ENCODE measurements at regions not wholly inside any gene's neighbourhood (a gene's known extent, or its start where the extent isn't known, plus 50 kb on each side); places are given as distances from the start of the nearest gene placed in this dataset.

DNA sequence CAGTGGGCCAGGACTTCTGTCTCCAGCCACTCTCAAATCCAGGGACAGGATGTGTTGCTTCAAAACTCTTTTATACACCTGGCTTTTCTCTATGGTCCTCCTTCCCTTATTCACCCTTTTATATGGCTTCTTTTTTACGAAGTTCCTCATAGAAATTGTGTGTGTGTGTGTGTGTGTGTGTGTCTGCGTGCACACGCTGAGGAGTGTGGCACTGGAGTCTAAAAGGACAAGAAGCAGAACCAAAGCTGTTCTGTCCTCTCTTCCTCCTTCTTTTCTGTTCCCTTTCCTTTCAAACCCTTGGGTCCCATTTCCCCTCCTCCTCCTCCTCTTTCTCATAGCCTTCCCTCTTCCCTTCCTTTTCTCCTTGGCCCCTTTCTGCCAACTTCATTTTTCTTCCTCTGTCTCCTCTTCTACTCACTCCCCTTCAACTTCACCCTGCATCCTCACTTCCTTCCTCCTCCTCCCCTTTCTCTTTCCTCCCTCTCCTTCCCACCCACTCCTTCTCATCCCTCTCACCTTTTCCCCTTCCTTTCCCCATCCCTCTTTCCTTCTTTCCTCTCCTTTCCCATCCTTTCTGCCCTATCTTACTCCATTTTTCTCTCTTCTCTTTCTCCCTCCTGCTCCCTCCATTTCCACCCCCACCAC is 360.5 kb downstream of the MID1IP1 start:
- TF ChIP-seq, protein P1, sequence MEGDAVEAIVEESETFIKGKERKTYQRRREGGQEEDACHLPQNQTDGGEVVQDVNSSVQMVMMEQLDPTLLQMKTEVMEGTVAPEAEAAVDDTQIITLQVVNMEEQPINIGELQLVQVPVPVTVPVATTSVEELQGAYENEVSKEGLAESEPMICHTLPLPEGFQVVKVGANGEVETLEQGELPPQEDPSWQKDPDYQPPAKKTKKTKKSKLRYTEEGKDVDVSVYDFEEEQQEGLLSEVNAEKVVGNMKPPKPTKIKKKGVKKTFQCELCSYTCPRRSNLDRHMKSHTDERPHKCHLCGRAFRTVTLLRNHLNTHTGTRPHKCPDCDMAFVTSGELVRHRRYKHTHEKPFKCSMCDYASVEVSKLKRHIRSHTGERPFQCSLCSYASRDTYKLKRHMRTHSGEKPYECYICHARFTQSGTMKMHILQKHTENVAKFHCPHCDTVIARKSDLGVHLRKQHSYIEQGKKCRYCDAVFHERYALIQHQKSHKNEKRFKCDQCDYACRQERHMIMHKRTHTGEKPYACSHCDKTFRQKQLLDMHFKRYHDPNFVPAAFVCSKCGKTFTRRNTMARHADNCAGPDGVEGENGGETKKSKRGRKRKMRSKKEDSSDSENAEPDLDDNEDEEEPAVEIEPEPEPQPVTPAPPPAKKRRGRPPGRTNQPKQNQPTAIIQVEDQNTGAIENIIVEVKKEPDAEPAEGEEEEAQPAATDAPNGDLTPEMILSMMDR (IDR thresholded peaks at IDR 0.05), result no peak
- no peak for ATAC-seq (ENCODE audit: low FRiP score)
- no peak for DNase-seq (ENCODE audit: low spot score)

DNA sequence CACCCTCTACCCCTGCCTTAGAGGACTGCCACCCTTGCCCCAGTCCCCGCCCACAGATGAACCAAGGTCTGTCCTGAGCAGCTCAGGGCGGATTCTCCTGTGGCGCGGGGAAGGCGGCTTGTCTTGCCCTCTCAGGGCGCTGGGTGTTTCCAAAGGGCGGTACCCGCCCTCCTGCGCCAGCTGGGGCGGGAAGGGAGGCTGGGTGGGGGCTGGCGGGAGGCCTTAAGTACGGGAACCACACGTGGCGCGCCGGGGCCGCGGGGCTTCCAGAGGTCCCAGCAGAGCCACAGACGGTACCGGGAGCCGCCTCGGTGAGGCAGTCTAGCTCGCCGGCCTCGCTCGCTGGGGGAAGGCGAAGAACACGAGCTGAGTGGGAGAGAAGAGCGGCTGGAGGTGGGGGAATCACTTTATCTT is 361.1 kb downstream of the MID1IP1 start:
- no peak for ATAC-seq (ENCODE audit: low FRiP score)
- TF ChIP-seq, protein P1 (IDR thresholded peaks at IDR 0.05), result no peak
- no peak for DNase-seq (ENCODE audit: low spot score)

DNA sequence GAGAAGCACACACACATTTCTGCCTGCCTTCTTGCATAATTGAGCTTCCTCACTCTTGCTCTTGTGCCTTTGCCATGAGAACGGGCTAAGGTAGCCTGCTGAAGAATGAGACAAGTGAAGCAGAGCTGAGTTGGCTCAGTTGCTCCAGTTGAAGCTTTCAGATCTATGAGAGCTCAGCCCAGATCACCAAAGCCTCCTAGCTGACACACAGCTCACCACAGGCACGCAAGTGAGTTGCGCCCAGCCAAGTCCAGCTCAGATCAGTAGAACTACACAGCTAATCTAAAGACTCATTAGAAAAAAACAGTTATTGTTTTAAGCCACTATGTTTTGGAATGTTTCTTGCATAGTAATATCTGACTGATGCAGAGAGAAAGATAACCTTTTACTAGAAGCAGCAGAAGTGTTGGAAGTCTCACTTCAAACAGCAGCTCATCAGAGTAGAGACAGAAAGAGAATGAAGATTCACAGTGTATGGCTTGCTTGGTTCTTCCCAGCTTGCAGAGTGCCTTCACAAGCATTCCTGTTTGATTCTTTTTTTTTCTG is 362.4 kb downstream of the MID1IP1 start:
- DNase-seq (ENCODE audit: low spot score), result no peak
- TF ChIP-seq, protein P1 (IDR thresholded peaks at IDR 0.05), result no peak
- no peak for ATAC-seq (ENCODE audit: low FRiP score)

DNA sequence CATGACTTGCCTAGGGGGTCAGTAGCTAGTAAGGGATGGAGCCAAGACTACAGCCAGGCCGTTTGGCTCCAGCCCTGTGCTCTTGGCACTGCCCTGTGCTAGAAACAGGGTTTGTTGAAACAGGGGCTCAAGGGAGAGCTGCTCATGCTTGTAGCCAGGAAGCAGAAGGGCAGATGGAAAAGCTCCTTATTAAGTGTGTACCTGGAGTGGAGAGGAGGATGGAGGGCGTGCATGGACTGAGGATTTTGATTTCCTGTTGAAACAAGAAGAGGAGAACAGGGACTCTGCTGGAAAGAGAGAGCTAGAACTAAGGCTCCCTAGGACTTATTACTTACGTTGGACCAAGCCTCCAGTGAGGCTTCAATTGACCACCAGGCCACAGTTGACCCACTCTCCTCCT is 363.0 kb downstream of the MID1IP1 start:
- TF ChIP-seq, protein P1 (IDR thresholded peaks at IDR 0.05), result no peak
- ATAC-seq (ENCODE audit: low FRiP score) (no peak), DNase-seq (ENCODE audit: low spot score) (no peak)

DNA sequence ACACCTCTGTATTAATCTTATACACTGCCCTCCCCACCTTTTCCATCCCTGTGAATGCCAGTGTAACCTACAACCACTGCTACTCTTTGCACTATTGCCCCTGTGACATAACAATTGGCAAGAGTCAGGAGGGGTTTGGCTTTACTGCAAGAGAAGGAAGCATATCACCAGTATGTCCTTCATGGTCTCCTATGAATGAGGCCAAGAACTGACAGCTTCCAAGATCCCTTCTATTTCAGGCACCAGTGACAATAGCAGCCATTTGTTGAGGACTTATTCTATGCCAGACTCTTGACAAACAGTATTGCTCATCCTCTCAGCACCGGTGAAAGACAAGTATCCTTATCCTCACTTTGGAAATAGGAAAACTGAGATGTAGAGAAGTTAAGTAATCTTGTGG is 363.9 kb downstream of the MID1IP1 start:
- DNase-seq (ENCODE audit: low spot score), result no peak
- no peak for ATAC-seq (ENCODE audit: low FRiP score)
- TF ChIP-seq, protein P1 (IDR thresholded peaks at IDR 0.05), result no peak

DNA sequence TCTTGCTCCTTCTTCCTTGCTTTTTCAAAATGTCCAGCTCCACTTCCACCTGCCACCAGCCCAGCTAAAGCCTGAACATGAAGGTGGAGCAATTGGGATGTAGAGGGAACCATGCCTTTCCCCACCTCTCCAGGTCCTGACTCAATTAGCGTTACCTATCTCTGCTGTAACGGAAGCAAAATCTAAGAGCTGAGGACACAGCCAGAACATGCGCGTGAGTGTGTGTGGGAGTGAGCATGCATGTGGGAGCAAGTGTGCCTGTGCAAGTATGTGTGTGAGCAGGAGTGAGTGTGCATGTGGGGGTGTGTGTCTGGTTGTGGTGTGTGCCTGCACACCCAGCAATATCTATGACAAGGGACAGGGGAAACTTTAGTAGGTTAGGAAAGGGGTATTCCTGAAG is 364.5 kb downstream of the MID1IP1 start:
- TF ChIP-seq, protein P1 (IDR thresholded peaks at IDR 0.05), result no peak
- ATAC-seq (ENCODE audit: low FRiP score) (no peak), DNase-seq (ENCODE audit: low spot score) (no peak)

DNA sequence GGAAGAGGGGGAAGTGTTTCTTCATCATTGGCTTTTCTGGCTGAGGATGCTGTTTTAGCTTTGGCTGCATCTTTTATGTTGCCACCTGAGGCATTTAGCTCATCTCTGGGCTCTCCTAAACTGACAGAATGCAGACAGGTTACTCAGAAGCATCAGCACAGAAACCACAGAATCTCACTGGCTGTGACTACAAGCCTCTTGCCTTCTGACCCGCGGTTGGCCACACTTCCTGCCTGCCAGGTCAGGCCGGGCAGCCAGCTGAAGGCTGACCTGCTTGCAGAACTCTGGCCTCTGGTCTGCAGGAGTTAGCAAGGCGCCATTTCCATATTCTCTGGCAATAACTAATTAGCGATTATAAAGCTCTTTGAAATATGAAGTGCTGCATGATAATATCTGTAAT is 366.5 kb downstream of the MID1IP1 start:
- no peak for ATAC-seq (ENCODE audit: low FRiP score)
- TF ChIP-seq, protein P1 (IDR thresholded peaks at IDR 0.05), result no peak
- DNase-seq (ENCODE audit: low spot score), result no peak
